DOHH2 (cell line): ENCODE measurements at regions not wholly inside any gene's neighbourhood (a gene's known extent, or its start where the extent isn't known, plus 50 kb on each side); places are given as distances from the start of the nearest gene placed in this dataset.

ENCODE experiments used
- H3F3A ChIP-seq: fragments of 200-600 bp; sonication (generic), shearing (Covaris generic); 2 replicates; pipeline ENCODE4 v1.6.0; 2016; ENCODE audit warnings: antibody characterized with exemption, mild to moderate bottlenecking; ENCODE audit not compliant: control insufficient read depth, insufficient read depth
- H3K27ac ChIP-seq: fragments of 200-600 bp; sonication (generic); 2 replicates; pipeline ENCODE4 v1.5.1; 2014; ENCODE audit warnings: low read depth, mild to moderate bottlenecking, low read length, moderate library complexity
- H3K27me3 ChIP-seq: fragments of 200-600 bp; sonication (generic); 2 replicates; pipeline ENCODE4 v1.6.1; 2014; ENCODE audit warnings: mild to moderate bottlenecking, low read length, mixed read lengths; ENCODE audit not compliant: control insufficient read depth
- H3K36me3 ChIP-seq: fragments of 200-600 bp; sonication (generic); 2 replicates; pipeline ENCODE4 v1.6.1; 2014; ENCODE audit warnings: mild to moderate bottlenecking, low read length, moderate library complexity, mixed read lengths; ENCODE audit not compliant: control insufficient read depth
- H3K4me1 ChIP-seq: fragments of 200-600 bp; sonication (generic); 2 replicates; pipeline ENCODE4 v1.6.1; 2014; ENCODE audit warnings: mild to moderate bottlenecking, low read length, mixed read lengths; ENCODE audit not compliant: control insufficient read depth
- H3K4me2 ChIP-seq: fragments of 200-600 bp; sonication (generic); 2 replicates; pipeline ENCODE4 v1.6.0; 2014; ENCODE audit warnings: mild to moderate bottlenecking, low read length, moderate library complexity
- H3K4me3 ChIP-seq: fragments of 200-600 bp; sonication (generic); 2 replicates; pipeline ENCODE4 v1.5.1; 2014; ENCODE audit warnings: mild to moderate bottlenecking, low read length, mixed read lengths
- H3K79me2 ChIP-seq: fragments of 200-600 bp; sonication (generic); 2 replicates; pipeline ENCODE4 v1.6.1; 2014; ENCODE audit warnings: mild to moderate bottlenecking, low read length, mixed read lengths; ENCODE audit not compliant: control insufficient read depth
- H3K9me2 ChIP-seq: fragments of 200-600 bp; sonication (generic); replicated peaks from 2 replicates; pipeline ENCODE4 v1.6.1; 2014; ENCODE audit warnings: mild to moderate bottlenecking, low read length, mixed read lengths; ENCODE audit not compliant: control insufficient read depth
- H3K9me3 ChIP-seq: fragments of 200-600 bp; sonication (generic); 2 replicates; pipeline ENCODE4 v1.6.1; 2014; ENCODE audit warnings: antibody characterized with exemption, low read length, mixed read lengths; ENCODE audit not compliant: control insufficient read depth, insufficient read depth
- H4K20me1 ChIP-seq: fragments of 200-600 bp; sonication (generic); 2 replicates; pipeline ENCODE4 v1.6.0; 2014; ENCODE audit warnings: low read depth, mild to moderate bottlenecking, antibody characterized with exemption, low read length, moderate library complexity; ENCODE audit not compliant: control insufficient read depth, insufficient read depth
- CTCF ChIP-seq: fragments of 200-600 bp; sonication (generic); IDR thresholded peaks from one replicate; pipeline ENCODE4 v1.5.1; 2014; ENCODE audit warnings: antibody characterized with exemption, mild to moderate bottlenecking, low read depth, low read length; ENCODE audit not compliant: poor library complexity, severe bottlenecking
- EZH2phosphoT487 ChIP-seq: fragments of 200-600 bp; sonication (generic); IDR thresholded peaks from 2 replicates; pipeline ENCODE4 v1.6.1; 2017; ENCODE audit warnings: borderline replicate concordance, mild to moderate bottlenecking, antibody characterized with exemption, low read length, moderate library complexity, mixed read lengths

GRCh38 chr9:135371535-135371934 is 108.0 kb upstream of the PPP1R26 start:
- H3K4me1 ChIP-seq: no peaks in the 10 kb centered on the region
- TF ChIP-seq EZH2phosphoT487: no peak
- no peak for TF ChIP-seq CTCF
- H3K27ac ChIP-seq: no peak overlapping the region
- H3K36me3 ChIP-seq: no peaks in the 10 kb centered on the region
- no peaks in the 10 kb centered on the region for H3K9me2 ChIP-seq
- no peaks in the 10 kb centered on the region for H3K27me3 ChIP-seq
- H4K20me1 ChIP-seq: no peaks in the 10 kb centered on the region
- no peaks in the 10 kb centered on the region for H3F3A ChIP-seq
- no peak overlapping the region for H3K4me2 ChIP-seq
- no peaks in the 10 kb centered on the region for H3K9me3 ChIP-seq
- H3K4me3 ChIP-seq: no peak overlapping the region
- H3K79me2 ChIP-seq: no peaks in the 10 kb centered on the region

DNA sequence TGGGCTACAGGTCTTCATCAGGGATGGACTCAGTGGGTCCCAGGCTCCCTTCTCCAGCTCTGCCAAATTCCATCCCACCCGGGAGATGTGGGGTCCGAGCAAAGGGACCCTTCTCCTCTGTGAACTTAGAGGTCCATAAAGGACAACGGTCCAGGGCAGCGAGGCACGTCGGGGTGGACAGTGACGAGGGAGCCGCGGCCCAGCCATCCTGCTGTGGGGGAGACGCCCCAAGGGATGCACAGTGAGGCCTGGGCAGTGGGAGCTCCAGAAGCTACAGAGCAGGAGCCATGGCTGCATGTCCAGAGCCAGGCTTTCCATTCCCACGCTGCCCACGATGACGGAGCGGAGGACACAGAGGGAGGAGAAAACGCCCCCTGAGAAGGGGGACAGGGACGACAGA is 107.5 kb upstream of the PPP1R26 start:
- H3K79me2 ChIP-seq: no peaks in the 10 kb centered on the region
- no peaks in the 10 kb centered on the region for H3K4me1 ChIP-seq
- H3K4me2 ChIP-seq: no peak overlapping the region
- no peaks in the 10 kb centered on the region for H3K36me3 ChIP-seq
- H3K27ac ChIP-seq: no peak overlapping the region
- H3K9me2 ChIP-seq: no peaks in the 10 kb centered on the region
- no peak overlapping the region for H3K4me3 ChIP-seq
- H3K9me3 ChIP-seq: no peaks in the 10 kb centered on the region
- TF ChIP-seq CTCF: no peak
- no peak for TF ChIP-seq EZH2phosphoT487
- H4K20me1 ChIP-seq: no peaks in the 10 kb centered on the region
- H3K27me3 ChIP-seq: no peaks in the 10 kb centered on the region
- no peaks in the 10 kb centered on the region for H3F3A ChIP-seq

DNA sequence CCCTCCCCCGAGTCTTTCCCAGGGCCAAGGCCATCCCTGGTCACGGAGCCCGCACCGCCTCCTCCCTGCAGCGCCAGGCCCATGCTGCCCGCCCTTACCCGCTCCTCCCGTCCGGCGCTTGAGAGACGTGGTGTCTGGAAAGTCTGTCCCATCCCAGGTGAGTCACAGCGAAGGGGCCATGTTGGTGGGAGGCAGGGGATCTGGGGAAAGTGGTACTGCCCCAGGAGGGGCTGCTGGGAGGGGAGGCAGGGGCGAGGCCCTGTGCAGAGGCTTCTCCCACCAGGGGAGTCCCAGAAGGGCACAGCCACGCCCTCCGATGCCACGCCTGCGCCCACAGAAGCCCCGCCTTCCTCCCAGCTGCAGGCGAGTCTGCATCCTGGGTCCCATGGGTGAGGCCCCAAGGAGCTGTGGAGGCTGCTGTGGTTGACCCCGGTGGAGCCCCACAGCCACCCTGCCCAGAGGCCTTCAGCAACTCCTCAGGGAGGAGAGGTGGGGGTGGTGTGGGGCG is 107.0 kb upstream of the PPP1R26 start:
- Histone ChIP-seq H3K9me2 (no peaks in the 10 kb centered on the region), H3K4me2 (no peak overlapping the region), H3K36me3 (no peaks in the 10 kb centered on the region), H3K4me3 (no peak overlapping the region), H4K20me1 (no peaks in the 10 kb centered on the region), H3K9me3 (no peaks in the 10 kb centered on the region), H3K27ac (no peak overlapping the region), H3K4me1 (no peaks in the 10 kb centered on the region), H3K79me2 (no peaks in the 10 kb centered on the region), H3K27me3 (no peaks in the 10 kb centered on the region), H3F3A (no peaks in the 10 kb centered on the region)
- no peak for TF ChIP-seq EZH2phosphoT487
- TF ChIP-seq CTCF: no peak
